Stimulated activated CD4-positive, alpha-beta T cell treated with anti-CD3 and anti-CD28 coated beads, Interleukin-15, amount 100 ng/mL, for 24 hours (primary cell): ENCODE measurements at regions not wholly inside any gene's neighbourhood (a gene's known extent, or its start where the extent isn't known, plus 50 kb on each side); places are given as distances from the start of the nearest gene placed in this dataset.

Experiments used
- DNase-seq: peaks from one replicate; pipeline ENCODE4 v3.0.0-alpha.2; 2020

DNA sequence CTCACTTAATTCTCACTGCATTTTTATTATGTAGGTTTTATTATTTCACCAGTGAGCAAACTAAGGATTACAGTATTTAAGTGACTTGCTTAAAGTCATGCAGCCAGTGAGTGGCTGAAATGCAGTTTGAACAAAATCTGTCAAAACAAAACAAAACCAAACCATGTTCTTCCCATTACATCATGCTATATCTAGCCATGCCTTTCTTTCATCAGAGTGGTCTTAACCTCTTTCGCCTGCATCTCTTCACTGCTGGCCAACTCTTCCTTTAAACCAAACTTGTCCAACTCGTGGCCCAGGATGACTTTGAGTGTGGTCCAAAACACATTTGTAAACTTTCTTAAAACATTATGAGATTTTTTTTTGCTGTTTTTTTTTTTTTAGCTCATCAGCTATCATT lies 223.2 kb downstream of the PCDH7 start:
- DNase-seq: no peak

DNA sequence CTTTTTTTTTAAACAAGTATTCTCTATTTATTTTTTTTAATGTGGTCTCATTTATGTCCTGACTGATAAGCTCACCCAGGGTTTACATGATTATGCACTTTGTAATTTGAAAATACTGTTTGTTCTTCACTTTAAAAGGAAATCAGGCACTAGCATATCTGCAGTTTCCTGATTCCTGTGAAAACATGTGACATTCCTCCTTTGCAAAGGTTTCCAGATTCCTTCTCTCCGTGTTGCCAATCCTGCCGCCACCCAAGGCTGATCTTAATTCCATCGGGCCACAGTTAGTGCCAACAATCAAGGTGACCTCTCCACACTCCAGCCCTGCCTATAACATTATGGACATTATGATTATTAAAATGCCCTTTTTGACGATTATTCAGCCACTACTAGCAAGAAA lies 225.4 kb downstream of the PCDH7 start:
- no peak for DNase-seq

DNA sequence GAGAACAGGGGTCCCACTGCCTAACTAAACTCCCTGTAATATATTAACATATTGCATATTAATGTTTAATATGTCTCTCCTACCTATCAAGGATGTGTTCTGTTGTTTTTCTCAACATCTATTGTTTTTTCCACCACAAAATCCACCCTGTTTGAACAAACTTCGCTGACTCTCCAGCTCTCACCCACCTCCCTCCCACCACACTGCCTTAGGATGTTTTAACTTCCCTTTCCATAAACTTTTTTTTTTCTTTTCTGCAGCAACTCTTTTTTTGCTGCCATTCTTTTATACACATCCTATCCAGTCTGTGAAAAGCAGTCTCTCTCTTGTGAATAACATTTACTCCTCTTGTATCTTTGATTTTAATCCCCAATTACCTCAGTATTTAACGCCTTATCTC lies 226.1 kb downstream of the PCDH7 start:
- DNase-seq: no peak

DNA sequence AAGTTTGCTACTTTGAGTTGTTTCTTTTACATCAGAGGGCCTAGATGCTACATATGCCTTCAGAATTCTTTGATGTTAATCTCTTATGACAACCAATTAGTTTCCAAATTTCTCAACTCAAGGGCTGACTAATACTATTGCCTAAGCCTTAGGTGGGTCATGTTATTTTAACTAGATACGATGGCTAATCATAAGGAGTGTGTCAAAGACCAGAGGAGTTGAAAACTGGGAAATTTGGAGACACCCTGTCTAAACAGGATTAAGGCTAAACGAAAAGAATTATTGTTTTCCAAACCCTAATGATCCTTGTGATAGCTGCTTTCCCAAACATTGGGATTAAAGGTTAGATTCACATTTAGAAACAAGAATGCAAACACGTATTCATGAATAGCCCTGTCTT lies 228.5 kb downstream of the PCDH7 start:
- DNase-seq: no peak

DNA sequence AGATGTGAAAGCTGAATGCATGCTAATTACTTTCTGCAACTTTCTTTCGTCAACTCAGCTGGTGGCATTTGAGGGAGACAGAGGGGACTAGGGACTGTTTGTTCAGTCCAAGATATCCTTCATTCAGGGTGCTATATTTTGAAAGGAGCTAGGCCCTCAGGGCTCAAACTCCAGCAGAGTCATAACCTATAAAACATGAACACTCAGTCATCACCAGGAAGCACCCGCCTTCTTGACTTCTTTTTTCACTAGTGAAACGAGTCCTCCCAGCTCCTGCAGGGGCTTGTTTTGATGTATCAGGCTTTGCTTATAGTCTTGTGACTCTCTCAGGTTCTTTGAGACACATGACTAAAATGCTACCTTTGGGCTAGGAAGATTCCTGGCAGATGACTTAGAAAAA lies 230.6 kb downstream of the PCDH7 start:
- DNase-seq: no peak

DNA sequence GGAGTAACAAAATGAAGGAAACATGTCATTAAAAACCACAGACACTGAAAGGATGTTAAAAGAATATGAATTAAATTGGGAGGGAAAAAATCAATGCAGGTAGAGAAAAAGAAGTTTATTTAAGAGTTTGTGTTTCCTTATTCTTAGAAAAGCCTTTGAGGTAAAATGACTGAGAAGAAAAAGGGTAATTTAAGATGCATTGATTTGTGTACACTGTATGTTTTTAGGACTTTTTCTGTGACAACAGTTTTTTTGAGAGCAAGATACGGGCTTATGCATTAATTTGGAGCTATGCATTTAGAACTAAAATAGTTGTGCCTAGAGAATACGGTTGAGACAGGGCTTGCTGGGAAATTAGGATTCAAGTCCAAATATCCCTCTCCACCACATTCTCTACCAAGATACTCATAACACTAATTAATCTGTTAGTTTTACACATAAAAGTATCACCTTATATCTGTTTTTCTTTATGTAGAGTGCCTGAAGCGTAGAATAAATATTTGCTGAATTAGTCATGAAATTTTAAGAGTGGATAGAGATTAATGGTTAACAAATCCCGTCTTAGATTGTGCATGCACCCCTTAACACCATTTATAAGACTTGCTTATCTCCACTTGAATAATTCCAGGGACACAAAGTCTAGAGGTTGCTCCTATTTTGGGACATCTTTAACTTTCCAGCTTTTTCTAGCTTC lies 232.5 kb downstream of the PCDH7 start:
- DNase-seq: no peak

DNA sequence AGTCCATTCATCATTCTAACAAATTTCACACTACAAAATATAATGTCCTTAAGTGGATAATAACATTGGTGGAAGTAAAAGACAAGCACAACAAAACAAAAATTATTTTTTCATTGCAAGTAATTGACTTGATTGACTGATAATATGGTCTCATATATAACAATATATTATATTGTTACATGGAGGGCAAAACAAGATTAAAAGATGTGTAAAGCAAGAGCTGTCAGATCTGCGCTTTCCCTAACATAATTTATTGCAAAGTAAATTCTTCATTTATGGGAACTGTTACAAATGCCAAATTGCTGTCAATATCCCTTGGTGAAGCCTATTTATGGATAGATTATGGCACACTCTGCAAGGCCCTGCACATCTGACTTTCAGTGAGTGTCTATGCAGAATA lies 233.6 kb downstream of the PCDH7 start:
- no peak for DNase-seq

DNA sequence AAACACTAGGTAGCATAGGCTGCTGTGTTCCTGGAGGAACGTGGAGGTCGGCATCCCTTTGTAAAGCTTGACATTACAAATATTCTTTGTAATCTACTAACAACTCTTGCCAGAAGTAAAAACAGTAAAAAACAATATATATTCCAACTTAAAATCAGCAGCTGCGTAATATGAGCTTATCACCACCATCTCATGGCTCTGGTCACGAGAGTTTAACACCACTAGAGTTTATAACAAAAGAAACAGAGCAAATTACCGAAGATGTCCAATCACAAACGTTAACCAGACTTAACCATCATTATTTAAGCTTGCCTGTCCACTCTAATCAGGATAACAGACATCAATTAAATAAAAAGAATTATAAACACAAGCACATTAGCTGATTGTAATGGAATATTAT lies 236.7 kb downstream of the PCDH7 start:
- DNase-seq: no peak

DNA sequence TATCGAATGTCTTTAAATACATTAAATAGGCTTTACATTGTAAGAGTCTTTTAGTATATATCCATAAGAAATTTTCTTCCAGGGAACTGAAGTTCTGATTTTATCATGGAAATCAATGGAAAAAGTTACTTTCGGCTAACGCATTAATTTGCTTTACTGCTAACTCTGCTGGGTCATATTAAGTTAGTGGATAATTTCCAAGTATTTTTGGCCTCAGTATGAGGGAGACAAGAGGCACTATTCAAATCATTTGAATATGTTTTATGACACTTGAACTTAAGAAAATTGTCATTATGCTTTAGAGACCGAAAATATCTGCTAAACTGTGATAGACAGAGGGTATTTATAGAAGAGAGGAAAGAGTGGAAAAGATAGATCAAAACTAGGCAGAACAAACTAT lies 237.5 kb downstream of the PCDH7 start:
- DNase-seq: no peak

DNA sequence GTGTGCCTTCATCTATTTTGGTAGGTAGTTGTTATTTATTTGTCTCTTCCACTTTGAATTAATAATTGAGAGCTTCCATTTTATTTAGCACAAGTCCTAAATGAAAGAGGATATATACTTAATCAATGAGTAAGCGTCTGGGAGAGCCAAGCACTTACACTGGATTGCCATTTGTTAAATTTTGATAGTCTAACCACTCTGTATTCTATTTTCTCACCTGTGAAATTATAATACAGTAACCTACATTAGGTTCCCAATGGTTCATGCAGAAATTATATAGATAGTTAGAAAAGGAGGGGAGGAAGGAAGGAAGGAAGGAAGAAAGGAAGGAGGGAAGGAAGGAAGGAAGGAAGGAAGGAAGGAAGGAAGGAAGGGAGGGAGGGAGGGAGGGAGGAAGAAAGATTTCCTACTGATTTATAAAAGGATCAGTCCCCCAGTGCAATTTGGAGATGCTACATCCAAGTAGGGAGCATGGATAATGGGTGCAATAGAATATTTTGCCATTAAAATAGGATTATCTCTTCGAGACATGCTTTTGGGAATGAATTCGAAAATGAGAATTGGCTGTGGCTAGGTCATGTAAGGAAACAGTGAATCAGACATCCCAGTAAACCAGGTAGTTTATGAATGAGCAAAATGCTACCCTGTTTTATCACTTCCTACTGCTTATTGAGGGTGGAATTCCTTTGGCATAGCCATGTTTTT lies 239.8 kb downstream of the PCDH7 start:
- no peak for DNase-seq

DNA sequence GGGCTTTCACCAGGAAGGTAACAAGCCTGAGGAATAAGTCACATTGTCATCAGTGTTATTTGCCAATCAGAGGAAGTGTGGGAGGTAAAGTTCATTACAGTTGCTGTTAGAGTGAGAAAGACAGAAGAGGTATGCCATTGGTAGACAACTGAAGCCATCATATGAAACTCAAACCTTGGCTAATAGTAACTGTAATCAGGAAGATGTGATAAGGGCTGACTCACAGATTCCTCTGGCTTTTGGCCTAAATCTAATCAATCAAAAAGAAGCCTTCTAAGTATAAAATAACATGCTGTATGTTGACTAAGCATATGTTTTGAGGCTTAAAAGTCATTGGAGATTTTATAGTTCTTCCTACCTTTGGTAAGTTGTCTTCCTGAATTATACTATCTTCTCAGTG lies 242.8 kb downstream of the PCDH7 start:
- DNase-seq: no peak

DNA sequence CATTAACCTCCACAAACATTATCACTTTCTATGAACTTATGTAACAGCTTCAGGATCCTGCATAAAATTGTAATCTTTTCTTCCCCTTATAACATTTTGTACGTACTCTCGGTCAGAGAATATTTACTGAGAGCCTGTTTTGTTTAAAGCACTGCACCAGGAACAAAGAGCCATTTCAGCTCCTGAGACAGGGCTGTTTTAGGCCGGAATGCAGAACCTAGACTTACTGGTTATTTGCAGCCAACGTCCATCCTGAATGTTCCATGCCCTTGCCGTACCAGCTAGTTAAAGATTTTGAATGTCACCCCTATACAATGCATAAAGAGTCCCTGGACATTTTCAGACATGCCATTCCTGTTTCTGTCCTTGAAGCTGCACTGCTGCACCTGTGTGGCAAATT lies 248.8 kb downstream of the PCDH7 start:
- DNase-seq: no peak

DNA sequence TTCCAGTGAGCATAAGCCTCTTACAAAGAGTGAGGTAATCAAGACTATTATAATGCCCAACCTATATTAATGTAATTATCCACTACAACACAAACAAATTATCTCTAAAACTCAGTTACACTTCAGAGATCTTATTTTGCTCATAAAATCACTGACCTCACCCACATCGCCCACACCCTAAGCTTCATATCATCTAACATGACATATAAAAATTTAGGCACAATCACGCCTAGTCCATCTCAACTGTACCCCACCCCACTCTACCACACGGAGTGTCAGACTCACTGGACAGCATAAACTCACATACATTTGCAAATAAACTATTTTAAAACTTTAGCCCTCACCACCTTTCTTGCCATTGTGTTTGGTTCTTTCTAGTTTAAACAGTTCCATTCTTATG lies 252.4 kb downstream of the PCDH7 start:
- no peak for DNase-seq

DNA sequence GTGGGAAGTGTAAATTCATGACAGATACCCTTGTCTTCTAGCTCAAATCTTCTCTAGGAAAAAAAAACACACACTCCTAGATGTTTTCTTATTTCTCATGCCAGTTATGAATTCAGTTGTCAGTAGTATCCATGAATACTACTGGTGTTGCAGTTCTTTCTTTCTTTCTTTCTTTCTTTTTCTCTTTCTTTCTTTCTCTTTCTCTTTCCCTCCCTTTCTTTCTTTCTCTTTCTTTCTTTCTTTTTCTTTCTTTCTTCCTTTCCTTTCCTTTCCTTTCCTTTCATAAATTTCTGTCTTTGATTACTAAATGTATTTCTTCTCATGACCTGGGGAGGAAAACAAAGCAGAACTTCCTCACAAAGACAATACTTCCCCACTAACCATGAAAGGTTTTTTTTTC lies 253.8 kb downstream of the PCDH7 start:
- DNase-seq: no peak

DNA sequence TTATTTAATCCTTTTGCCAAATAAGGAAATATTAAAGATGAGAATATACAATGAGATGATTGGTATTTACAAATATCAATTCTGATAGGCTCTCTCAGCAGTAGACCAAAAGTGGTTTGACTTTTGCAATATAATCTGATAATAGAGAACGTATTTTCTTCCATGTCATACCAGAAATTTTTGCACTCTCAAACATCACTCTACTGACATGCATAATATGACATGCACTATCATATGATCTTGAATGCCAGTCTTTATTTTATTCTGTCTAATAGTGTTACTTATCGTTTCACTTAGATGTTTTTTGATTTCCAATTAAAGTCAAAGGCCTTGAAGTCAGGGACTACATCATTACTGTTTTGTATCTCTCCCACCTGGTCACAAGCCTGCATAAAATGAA lies 259.2 kb downstream of the PCDH7 start:
- no peak for DNase-seq

DNA sequence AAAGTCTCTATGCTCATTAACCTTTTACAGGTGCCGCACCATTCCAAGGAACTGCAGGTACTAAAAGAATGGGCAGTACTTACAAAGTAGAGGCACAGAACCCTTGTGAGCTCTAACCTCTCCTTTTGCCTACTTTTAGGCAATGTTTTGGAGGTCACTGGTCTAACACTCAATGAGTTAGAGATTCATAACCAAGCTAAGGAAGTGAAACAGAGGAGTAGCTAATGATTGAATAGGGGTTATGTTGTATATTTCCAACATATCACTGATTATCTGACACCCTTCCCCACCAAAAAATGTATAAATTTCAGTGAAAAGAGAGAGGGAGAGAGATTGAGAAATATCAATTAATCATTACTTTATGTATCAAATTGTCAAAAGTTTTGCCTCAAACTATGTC lies 269.3 kb downstream of the PCDH7 start:
- no peak for DNase-seq

DNA sequence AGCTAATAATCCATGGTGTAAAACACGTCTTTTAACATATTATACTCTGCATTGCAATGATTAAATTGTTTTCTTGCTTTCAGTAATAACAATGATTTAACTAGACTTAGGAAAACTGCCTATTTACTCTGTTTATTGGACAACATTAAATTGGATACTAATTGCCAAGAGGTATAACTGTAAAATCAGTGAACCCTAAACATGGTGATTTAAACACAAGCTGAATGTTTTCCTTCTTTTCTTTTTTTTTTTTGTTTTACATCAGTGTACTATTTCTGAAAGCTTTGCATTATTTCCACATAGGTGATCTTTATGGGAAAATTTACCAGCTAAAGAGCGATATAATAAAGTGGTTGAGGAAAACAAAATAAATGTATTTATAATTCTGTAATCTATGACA lies 276.7 kb downstream of the PCDH7 start:
- DNase-seq: no peak

DNA sequence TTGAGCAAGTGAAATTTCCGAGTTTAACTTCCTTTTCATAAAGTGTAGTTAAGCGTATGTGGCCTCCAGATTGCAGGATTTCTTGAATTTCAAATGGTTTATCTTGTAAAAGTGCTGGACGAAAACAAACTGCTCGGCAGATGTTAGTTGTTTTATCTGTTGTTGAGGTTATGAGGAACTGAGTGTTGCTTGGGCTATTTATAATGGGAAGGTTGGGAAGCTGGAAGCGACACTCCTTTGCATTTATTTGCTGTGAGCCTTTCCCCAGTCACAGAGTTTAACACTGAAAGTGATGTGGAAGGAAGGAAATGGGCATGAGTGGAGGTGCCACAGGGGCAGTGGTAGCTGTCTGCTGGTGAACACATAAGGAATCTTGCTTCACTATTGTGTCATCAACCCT lies 284.9 kb downstream of the PCDH7 start:
- DNase-seq: no peak

DNA sequence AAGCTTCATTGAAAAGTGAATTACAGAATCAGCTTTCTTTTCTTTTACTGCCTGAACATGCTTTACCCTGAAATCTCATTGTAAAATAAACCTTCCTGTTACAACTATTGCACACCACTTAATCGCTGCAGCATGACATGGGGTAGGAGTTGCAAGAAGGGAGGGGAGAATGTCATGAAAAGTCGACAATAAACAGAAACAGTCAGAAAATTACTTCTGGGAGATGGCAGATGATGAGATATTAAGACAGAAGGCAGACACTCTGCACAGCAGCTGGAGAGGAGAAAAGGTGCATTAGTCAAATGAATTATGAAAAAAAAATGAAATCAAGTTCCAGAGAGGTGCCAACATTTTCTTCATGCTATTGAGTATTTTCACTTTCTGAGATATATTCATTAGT lies 287.7 kb downstream of the PCDH7 start:
- no peak for DNase-seq

DNA sequence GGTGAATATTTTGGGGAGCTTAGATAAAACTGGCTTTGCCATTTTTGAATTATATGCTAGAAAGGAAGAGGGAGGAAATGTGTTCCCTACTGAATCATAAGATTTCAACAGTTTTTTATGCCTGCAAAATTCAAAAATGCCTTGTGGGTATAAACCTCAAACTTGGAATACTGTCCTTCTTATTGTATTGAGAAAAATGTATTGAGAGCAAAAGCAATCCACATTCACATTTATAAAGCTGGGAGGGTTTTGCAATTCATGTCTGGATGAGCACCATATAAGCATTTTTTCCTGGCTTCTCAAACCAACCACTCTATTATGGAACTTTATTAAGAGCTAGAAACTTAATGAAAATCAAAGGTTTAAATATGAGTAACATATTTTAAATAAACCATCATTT lies 289.8 kb downstream of the PCDH7 start:
- DNase-seq: no peak

DNA sequence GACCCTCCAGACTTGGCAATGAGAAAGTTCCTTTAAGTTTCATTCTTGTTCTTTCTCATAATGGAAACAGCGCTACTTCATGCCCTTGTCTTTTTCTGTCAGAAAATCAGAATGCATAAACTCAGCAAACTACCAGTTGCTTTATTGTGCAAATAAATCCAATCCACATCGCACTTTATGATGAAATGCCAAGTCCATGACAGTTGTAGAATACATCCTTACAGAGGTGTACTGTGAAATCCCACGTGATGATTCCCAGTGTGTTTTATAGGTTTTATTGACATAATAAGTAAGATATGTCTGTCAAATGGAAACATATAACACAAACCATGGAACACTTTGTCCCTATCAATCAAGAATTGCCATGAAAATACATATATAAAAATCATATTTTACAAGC lies 295.0 kb downstream of the PCDH7 start:
- no peak for DNase-seq

DNA sequence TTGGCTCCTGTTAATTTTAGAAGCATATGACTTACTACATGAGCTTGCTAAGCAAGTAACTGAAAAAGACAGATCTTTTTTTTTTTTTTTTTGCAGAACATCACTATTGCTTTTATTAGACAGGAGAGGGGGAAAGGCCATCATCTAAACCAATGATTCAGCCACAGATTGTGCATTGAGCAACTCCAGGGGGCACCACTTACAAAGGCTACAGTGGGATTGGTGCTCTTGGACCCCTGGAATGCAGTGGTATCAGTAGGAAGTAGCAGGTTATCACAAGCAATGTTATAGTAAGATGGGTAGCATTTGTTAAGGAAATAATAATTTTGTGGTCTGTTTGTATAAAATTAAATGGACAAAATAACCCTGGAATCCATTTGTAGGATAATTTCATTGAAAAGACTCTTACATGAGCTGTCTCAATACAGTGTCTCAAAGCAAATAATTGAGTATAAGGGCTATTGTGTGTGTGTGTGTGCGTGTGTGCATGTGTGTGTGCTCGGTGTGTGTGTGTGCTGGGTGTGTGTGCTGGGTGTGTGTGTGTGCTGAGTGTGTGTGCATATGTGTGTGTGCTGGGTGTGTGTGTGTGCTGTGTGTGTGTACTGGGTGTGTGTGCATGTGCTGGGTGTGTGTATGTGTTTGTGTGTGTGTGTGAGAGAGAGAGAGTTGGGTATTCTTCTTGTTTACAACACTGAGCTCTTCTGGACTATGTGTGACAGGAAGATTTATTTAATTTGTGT lies 296.3 kb downstream of the PCDH7 start:
- no peak for DNase-seq

DNA sequence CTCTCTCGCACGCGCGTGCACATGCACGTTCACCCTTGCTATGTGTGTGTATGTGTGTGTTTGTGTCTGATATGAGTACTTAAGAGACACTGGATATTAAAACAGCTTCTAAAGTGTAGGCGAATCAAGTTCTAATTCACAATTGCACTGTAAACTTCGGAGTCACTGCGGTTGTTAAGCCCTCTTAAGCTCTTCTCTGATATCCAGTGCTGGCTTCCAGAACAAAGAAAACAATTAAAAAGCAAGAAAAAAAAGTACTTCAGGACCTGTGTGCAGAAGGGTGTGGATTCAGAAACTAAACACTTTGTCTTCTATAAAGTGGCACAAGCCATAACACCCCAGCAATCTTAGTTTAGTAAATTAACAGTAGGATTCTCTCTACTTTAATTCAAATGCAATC lies 300.2 kb downstream of the PCDH7 start:
- DNase-seq: no peak

DNA sequence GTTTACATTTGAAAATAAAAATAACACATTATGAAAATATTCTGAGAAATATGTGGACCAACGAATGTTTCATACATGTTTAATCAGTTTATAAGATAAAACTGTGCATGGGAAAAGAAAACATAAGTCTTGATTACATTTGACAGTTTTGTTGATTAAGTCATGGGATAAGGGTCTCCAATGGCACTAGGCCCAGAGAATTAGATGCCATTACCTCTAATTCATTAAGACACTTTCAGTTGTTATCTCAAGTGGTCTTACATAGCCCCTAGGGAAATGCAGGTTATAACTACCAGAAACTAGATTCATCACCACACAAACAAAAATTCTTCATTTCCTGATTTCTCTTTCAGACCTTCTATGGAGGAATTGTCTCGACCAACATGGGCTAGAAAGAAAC lies 300.8 kb downstream of the PCDH7 start:
- DNase-seq: no peak
